ENCODE measurements at regions not wholly inside any gene's neighbourhood (a gene's known extent, or its start where the extent isn't known, plus 50 kb on each side); places are given as distances from the start of the nearest gene placed in this dataset.
A peak's percentile ranks its signal among the peaks of the same experiment; 100 is the strongest.

DNA sequence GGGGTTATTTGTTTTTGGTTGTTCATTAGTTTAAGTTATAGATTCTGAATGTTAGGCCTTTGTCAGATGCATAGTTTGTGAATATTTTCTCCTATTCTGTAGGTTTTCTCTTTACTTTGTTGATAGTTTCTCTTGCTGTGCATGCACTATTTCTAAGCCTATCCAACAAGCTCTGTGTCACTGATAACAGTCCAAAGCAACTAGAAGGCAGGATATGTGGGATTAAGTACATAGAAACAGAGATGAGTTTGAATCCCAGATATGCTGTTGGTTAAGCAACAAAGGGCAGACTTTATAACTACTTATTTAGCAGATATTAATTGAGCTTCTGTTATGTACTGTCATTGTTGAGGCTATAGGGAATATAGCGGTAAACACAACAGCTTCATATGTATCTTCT is 390.4 kb downstream of the INSC start:
- Histone ChIP-seq H3K4me1 (no peaks in the 10 kb centered on the region), H3K27ac (no peak overlapping the region), H3K4me3 (no peak overlapping the region), H3K36me3 (no peaks in the 10 kb centered on the region), H3K27me3 (ENCODE audit: low read depth) (no peaks in the 10 kb centered on the region), H3K9me3 (no peaks in the 10 kb centered on the region)
- DNase-seq (no peak), ATAC-seq (no peak)
- TF ChIP-seq, protein P1, sequence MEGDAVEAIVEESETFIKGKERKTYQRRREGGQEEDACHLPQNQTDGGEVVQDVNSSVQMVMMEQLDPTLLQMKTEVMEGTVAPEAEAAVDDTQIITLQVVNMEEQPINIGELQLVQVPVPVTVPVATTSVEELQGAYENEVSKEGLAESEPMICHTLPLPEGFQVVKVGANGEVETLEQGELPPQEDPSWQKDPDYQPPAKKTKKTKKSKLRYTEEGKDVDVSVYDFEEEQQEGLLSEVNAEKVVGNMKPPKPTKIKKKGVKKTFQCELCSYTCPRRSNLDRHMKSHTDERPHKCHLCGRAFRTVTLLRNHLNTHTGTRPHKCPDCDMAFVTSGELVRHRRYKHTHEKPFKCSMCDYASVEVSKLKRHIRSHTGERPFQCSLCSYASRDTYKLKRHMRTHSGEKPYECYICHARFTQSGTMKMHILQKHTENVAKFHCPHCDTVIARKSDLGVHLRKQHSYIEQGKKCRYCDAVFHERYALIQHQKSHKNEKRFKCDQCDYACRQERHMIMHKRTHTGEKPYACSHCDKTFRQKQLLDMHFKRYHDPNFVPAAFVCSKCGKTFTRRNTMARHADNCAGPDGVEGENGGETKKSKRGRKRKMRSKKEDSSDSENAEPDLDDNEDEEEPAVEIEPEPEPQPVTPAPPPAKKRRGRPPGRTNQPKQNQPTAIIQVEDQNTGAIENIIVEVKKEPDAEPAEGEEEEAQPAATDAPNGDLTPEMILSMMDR (IDR thresholded peaks at IDR 0.05): no peak
- intact Hi-C loops (cut with DNase I): no loop called here

DNA sequence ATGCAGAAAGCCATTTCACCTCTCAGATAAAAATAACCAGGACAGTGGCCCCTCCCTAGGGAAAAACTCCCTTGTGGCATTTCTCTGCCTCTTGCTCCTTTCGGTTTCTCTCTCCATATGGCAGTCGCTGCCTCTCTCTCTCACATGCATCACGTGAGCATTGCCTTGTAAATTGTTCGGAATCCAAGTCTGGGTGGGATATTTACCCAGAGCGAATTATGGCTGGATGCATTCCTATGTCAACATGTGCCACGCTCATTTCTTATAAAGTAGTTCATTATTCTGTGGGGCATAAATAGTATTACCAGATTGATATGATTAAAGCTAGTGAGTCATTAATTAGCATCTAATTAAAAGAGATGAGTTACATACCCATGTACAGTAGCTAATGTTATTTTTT is 392.9 kb downstream of the INSC start:
- intact Hi-C loops (cut with DNase I): no loop called here
- no peak for DNase-seq
- ATAC-seq: peak; percentile 67 to 87
- Histone ChIP-seq H3K36me3 (no peaks in the 10 kb centered on the region), H3K9me3 (no peaks in the 10 kb centered on the region), H3K4me1 (no peaks in the 10 kb centered on the region), H3K27ac (no peak overlapping the region), H3K27me3 (ENCODE audit: low read depth) (no peaks in the 10 kb centered on the region), H3K4me3 (no peak overlapping the region)
- TF ChIP-seq, protein P1 (IDR thresholded peaks at IDR 0.05): no peak

DNA sequence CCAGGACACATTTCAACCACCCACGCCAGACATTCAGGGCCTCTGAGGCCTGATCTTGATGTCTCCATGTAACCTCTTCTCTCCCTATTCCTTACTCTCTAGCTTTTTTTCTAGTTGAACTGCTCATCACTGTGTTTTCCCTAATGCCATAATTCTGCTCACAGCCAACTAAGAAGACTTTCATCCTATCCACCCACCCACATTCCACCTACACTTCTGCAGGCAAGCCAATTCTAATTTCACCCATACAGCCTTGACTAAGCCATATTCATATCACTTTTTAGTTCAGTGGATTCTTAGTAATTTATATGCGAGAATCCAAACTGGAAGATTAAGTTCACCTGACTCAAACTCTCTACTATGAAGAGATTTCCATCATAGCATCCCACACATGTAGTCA is 394.4 kb downstream of the INSC start:
- no peak for DNase-seq

DNA sequence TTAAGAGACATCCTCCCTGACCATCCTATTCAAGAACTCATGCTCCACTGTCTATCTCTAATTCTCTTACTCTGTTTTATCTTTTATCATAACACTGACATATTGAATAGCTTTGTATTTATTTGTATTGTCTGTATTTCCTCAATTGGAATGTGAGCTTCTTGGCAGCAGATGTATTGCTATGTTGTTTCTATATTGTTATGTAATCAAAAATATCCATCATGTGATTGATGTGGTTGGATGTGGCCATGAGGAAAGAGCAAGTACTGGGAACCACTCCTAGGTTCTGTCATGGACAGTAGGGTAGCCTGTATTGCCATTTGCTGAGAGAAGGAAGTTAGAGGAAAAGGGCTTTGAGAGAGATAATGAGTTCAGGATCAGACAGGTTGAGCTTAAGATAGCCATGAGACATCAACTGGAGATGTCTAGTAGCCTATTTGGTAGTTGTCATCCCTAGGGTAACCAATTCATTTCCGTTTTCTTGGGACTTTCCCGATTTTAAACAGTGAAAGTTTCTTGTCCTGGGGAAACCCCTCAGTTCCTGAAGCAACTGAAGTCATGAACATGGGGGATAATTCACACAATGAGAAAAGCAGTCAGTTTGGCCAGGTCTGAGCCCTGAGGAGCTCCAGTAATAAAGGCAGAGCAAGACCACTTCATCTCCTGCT is 404.5 kb downstream of the INSC start:
- TF ChIP-seq, protein P1 (IDR thresholded peaks at IDR 0.05): no peak
- DNase-seq: no peak
- intact Hi-C loops (cut with DNase I): no loop called here
- no peaks in the 10 kb centered on the region for H3K4me1 ChIP-seq
- H3K27ac ChIP-seq: no peak overlapping the region
- no peaks in the 10 kb centered on the region for H3K27me3 ChIP-seq (ENCODE audit: low read depth)
- peaks cover 13% of the 10 kb centered on the region for H3K9me3 ChIP-seq
- H3K4me3 ChIP-seq: no peak overlapping the region
- ATAC-seq: peak in 1 of 2 donors; percentile 11
- no peaks in the 10 kb centered on the region for H3K36me3 ChIP-seq

More for the DNA sequence above, 394.4 kb downstream of the INSC start:
- Histone ChIP-seq H3K9me3 (no peaks in the 10 kb centered on the region), H3K4me3 (no peak overlapping the region), H3K27ac (no peak overlapping the region), H3K27me3 (ENCODE audit: low read depth) (no peaks in the 10 kb centered on the region), H3K4me1 (no peaks in the 10 kb centered on the region), H3K36me3 (no peaks in the 10 kb centered on the region)
- intact Hi-C loops (cut with DNase I): no loop called here
- TF ChIP-seq, protein P1 (IDR thresholded peaks at IDR 0.05): no peak
- ATAC-seq: no peak

DNA sequence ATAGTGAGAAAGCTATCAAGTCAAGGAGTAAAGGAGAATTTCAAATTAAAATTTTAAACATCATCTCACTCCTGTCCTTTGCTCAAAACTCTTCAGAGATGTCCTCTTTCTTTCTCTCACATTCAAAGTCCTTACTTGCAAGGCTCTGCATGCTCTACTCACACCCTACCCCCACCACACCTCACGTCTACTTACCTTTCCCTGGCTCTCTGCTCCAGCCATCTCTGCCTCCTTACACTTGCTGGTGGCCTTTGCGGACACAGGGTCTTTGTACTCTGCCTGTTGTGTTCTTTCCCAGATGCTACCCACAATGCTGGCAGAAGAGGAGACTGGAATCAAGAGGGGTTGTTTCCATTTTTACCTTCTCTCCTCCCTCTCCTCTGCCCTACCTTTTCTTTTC is 405.2 kb downstream of the INSC start:
- Histone ChIP-seq H3K27ac (no peak overlapping the region), H3K27me3 (ENCODE audit: low read depth) (no peaks in the 10 kb centered on the region), H3K4me1 (no peaks in the 10 kb centered on the region), H3K9me3 (peaks cover 12% of the 10 kb centered on the region), H3K4me3 (no peak overlapping the region), H3K36me3 (no peaks in the 10 kb centered on the region)
- DNase-seq (no peak), ATAC-seq (no peak)
- intact Hi-C loops (cut with DNase I): no loop called here
- TF ChIP-seq, protein P1 (IDR thresholded peaks at IDR 0.05): no peak

All from lower lobe of right lung (tissue), 2 donors.